CD4-positive, alpha-beta T cell treated with Interleukin-4 for 1 hour (primary cell): ENCODE measurements at regions not wholly inside any gene's neighbourhood (a gene's known extent, or its start where the extent isn't known, plus 50 kb on each side); places are given as distances from the start of the nearest gene placed in this dataset.

Source experiments
- DNase-seq, 2 donors: peaks; one replicate each; pipeline ENCODE4 v3.0.0-alpha.2; 2020 to 2022

GRCh38 chr2:156864325-156864724 lies 393.2 kb upstream of the GALNT5 start:
- DNase-seq = no peak

DNA sequence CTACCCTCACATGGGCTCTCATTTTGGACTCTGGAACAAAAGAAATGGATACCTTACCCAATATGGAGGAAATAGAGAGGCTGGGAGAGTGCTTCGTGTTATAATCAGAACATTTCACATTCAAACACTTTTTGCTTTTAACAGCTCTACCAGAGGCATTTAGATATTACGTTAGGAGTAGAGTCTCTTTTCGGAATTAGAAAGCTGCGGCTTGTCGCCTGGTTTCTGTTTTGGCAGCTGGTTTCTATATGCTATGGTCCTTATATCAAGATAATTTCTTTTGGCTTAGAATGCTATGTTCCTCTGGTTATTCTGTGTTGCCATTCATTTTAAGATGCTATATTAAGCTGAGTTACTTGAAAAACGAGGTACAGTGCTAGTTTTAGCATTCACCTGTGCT lies 392.8 kb upstream of the GALNT5 start:
- DNase-seq = no peak

DNA sequence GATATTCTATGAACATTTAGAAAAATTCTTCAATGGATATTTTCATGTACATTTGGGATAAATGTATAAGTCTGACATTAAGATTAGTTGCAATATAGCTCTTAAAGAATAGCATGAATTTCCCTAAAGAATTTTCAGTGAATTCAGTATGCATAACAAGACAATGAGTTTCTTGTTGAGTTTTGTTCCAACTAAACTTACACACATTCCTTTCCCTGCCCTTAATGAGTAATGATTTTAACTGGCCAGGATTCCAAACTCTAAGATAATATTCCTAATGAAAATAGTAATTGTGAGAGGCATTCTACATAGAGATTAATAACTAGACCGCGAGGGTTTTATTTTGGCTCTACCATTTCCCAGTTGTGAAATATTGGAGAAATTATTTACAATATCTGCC lies 390.3 kb upstream of the GALNT5 start:
- no peak for DNase-seq

- no peak for DNase-seq
Measured at GRCh38 chr2:156874707-156875106, 382.8 kb upstream of the GALNT5 start.

GRCh38 chr2:156883804-156884203 lies 373.7 kb upstream of the GALNT5 start:
- no peak for DNase-seq

- DNase-seq = no peak
Measured at GRCh38 chr2:156884216-156884615, 373.3 kb upstream of the GALNT5 start.

DNA sequence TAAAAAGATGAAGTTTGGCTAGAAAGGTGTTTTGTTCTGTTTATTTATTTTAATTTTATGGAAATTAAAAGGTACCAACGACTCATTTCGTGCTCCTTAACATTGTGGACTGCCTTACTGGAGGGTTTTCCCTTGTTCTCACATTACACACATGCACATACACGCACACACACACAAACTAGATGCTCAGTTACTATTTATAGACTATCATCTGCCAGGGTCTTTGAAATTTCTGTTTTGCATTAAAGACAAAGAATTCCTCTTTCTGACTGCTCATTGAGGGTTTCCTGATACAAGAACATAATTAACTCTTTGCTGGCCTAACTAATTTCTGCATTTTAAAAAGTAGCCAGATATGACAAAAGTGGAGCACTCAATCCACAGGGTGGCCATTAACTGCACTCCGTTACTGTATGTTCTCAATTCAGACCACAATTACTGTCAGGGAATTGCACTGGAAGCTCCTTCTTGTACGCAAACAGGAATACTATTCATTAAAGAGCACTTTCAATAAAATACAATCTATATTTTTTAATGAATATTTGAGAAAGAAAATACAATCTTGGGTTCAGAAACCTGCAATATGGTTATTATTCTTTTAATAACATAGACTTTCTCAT lies 366.9 kb upstream of the GALNT5 start:
- no peak for DNase-seq

- no peak for DNase-seq
Measured at GRCh38 chr2:156891609-156892008, 365.9 kb upstream of the GALNT5 start.

DNA sequence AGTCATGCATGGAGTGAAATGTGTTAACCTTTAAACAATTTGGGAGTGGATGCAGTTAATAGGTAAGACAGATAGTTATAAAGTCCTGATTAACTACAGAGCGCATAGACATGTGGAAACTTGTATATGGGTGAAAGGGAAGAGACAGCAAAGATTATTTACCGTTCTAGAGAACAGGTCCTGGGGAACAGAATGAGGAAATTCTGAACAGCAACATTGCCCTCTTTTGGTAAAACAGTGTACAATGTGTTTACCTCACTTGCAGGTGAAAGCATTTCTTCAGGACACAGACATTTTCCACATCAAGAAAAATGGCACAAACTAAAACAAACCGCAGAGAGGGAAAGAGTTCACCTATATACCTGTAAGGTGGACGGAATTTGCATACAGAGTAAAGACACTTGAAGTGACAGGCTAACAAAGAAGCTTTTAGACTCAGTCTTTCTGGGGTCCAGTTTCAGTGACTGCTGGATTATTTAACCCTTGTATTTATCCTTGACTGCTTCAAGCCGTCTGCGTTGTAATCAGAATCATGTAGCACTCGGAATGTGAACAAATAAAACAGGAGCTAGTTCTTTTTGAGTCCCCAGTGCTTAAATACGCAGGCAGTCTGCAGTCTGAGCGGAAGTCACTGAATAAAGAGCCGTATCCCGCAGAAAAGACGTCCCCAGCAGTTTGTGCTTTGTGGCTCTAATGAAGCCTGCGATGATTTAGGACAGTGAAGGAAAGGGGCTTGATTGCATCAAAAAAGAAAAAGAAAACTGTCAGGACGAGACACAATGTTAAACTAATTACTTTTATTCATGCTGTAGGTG lies 364.8 kb upstream of the GALNT5 start:
- peak in 1 of 2 donors; percentile 16 for DNase-seq

GRCh38 chr2:156896294-156896693 lies 361.2 kb upstream of the GALNT5 start:
- DNase-seq = no peak

DNA sequence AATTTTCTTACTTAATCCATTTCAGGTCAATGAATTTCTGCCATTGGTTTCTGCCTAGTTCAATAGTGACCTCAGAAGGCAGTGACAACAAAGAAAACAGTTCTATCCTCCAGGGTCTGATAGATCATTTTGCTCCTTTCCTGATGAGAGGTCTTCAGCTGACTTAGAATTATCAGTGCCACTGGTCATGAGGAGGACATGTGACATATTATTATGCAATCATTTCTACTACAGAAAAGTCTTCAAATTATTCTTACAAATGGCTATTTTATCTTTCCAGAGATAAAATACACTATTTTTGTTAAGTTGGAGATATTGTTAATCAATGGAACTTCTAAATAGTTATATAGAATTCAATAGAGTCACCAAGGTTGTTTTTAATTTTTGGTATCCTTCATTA lies 360.0 kb upstream of the GALNT5 start:
- DNase-seq = no peak

GRCh38 chr2:156901373-156902031 lies 356.0 kb upstream of the GALNT5 start:
- DNase-seq = no peak

- no peak for DNase-seq
Measured at GRCh38 chr2:156903335-156903734, 354.2 kb upstream of the GALNT5 start.

DNA sequence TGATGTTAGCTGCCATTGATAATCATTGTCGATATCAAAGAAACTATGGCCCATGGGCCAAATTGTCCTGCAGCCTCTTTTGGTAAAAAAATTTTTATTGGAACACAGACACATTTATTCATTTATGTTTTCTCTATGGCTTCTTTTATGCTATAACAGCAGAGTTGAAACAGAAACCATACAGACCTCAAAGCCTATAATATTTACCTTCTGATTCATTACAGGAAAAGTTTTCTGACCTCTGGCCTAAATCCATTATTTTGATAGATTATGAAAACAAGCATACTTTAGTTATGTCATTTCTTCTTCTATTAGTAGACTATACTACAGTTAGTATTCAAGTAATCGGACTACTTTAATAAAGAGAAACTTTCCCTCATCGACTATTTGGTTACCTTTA lies 349.7 kb upstream of the GALNT5 start:
- DNase-seq = no peak

DNA sequence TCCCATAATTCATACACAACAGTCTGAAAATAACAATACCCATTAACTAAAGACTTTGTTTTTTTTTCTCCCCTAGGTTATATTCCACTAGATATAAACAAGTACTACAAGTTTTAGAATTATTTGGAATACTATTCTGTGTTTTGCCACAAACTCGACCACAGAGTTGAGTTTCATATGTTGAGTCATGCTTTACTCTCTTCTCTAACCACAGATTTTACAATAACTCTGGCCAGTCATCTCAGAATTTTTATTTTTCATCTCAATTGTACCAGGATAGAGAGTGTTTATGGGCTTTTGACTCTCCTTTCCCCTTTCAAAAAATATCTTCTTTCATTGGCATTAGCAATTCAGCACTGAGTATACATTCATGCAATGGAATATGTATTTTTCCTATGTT lies 348.7 kb upstream of the GALNT5 start:
- no peak for DNase-seq

DNA sequence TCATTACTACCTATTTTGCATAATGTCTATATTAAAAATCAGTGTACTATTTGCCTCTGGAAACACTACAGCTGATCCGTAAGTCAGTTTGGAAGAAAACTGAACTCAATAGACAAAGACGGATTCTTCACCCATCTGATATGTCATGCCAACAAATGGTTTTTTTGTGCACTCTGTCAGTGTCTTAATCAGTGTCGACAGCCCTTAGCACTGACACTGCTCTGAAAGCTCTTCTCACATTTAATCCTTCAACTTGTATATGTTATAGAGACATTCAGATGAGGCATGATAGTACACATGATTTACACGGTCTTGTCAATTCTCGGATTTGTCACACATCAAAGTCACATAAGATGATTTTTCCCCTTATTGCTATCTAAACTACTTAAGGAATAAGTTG lies 347.5 kb upstream of the GALNT5 start:
- DNase-seq = no peak

GRCh38 chr2:156915332-156915731 lies 342.2 kb upstream of the GALNT5 start:
- no peak for DNase-seq

GRCh38 chr2:156918410-156918809 lies 339.1 kb upstream of the GALNT5 start:
- no peak for DNase-seq

DNA sequence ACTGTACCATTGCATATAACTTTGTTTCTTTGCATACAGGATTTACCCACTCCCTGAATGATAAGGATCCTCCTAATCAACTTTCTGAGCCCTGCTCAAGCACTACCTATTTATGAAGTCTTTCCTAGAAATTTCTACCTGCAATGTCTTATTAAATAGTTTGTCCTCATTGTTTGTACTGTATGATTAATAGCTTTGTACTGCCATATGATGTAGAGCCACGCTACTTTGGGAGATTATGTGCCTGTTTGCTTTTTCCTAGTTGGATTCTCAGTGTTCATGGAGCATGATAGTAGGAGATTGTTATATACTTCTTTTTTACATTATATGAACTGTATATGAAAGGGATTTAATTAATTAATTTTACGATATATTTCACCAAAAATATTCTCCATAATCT lies 327.1 kb upstream of the GALNT5 start:
- no peak for DNase-seq

DNA sequence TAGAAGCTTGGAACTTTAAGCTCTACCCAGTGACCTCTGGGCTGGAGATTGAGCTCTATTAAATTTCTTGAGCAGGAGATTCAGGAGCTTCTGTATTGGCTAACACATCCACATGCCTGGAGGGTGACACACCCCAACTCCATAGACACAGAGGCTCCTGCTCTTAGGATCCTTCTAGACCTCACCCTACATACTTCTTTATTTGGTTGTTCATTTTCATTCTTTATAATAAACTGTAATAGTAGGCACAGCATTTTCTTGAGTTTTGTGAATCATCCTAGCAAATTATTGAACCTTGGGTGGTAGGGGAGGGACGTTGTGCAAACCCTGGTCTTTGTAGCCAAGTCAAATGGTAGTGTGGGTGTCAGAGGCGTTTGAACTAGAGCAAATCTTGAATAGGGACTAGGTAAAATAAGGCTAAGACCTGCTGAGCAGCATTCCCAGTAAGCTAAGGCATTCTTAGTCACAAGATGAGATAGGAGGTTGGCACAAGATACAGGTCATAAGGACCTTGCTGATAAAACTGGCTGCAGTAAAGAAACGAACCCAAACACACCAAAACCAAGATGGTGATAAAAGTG lies 323.8 kb upstream of the GALNT5 start:
- no peak for DNase-seq

GRCh38 chr2:156935616-156936015 lies 321.9 kb upstream of the GALNT5 start:
- no peak for DNase-seq

DNA sequence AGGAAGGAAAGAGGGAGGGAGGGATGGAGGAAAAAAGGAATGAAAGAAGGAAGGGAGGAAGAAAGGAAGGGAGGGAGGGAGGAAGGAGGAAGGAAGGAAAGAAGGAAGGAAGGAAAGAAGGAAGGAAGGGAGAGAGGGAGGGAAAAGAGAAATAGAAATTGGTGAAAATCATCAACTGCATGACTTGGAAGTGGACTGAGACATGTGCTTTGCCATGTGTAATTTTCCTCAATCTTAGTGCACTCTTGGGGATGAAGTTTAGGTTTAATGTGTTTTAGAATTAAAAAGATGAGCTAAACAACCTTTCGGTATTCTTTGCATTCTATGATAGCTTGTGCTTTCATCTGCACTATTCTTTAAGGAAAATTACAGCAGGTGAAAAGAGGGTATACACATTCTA lies 320.1 kb upstream of the GALNT5 start:
- DNase-seq = no peak

DNA sequence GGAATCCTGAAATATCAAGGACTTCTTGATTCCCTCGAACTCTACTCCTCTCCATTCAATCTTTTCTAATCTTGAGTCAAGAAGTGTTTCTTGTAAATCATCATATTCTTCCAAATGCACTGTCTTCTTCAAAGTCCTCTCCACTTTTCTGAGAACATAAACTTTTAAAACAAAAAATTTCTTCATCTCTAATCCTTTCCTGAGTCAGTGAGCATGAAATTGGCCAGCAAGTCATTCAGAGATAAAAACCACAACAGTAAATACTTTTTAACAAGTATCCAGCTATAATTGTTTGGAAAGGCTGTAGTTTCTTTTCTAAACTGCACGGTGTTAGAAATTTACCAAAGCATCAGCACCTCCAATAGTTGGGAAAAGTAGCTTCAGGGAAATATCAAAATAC lies 312.6 kb upstream of the GALNT5 start:
- no peak for DNase-seq

GRCh38 chr2:156947261-156947660 lies 310.2 kb upstream of the GALNT5 start:
- no peak for DNase-seq
